NT2/D1 (cell line): ENCODE measurements at regions not wholly inside any gene's neighbourhood (a gene's known extent, or its start where the extent isn't known, plus 50 kb on each side); places are given as distances from the start of the nearest gene placed in this dataset.

Experiments used
- DNase-seq: peaks from one replicate; pipeline ENCODE4 v3.0.0-alpha.2; 2011; ENCODE audit warnings: low read depth, low spot score
- H3K27me3 ChIP-seq: 2 replicates; pipeline ENCODE4 v1.6.0; 2011; ENCODE audit warnings: mild to moderate bottlenecking; ENCODE audit not compliant: insufficient read length, insufficient read depth
- H3K36me3 ChIP-seq: 2 replicates; pipeline ENCODE4 v1.6.1; 2011; ENCODE audit warnings: mild to moderate bottlenecking, low read length, mixed read lengths; ENCODE audit not compliant: insufficient read depth, insufficient read length
- H3K4me1 ChIP-seq: 2 replicates; pipeline ENCODE4 v1.5.1; 2011; ENCODE audit not compliant: insufficient read depth, insufficient read length
- H3K4me3 ChIP-seq: 2 replicates; pipeline ENCODE4 v1.5.1; 2011; ENCODE audit warnings: low read depth; ENCODE audit not compliant: insufficient read length
- H3K9ac ChIP-seq: 2 replicates; pipeline ENCODE4 v1.6.0; 2011; ENCODE audit warnings: low read depth; ENCODE audit not compliant: insufficient read length
- H3K9me3 ChIP-seq: 2 replicates; pipeline ENCODE4 v1.5.1; 2011; ENCODE audit warnings: mild to moderate bottlenecking, low read length; ENCODE audit not compliant: insufficient read depth
- SUZ12 ChIP-seq: IDR thresholded peaks from 2 replicates; pipeline ENCODE4 v1.6.1; 2011; ENCODE audit not compliant: insufficient read length, insufficient read depth; ENCODE audit errors: extremely low read depth
- YY1 ChIP-seq: IDR thresholded peaks from 2 replicates; pipeline ENCODE4 v1.6.1; 2011; ENCODE audit not compliant: insufficient read length, insufficient read depth
- ZNF274 ChIP-seq: IDR thresholded peaks from 2 replicates; pipeline ENCODE4 v1.6.1; 2011; ENCODE audit warnings: mild to moderate bottlenecking, low read depth, low read length

GRCh38 chr14:104332634-104333270, 194.4 kb downstream of the KIF26A start:
- Histone ChIP-seq H3K9me3 (peaks cover 9% of the 10 kb centered on the region; the same call in 1 of the 2 replicates), H3K9ac (no peak overlapping the region), H3K4me1 (no peaks in the 10 kb centered on the region), H3K36me3 (no peaks in the 10 kb centered on the region), H3K4me3 (no peak overlapping the region), H3K27me3 (no peaks in the 10 kb centered on the region)
- no peak for TF ChIP-seq SUZ12
- no peak for TF ChIP-seq ZNF274
- no peak for TF ChIP-seq YY1
- DNase-seq: no peak

- TF ChIP-seq YY1 (no peak), ZNF274 (no peak), SUZ12 (no peak)
- no peaks in the 10 kb centered on the region for H3K36me3 ChIP-seq
- peaks cover 18% of the 10 kb centered on the region; the same call in 1 of the 2 replicates for H3K9me3 ChIP-seq
- H3K27me3 ChIP-seq: no peaks in the 10 kb centered on the region
- no peak overlapping the region for H3K4me3 ChIP-seq
- H3K4me1 ChIP-seq: no peaks in the 10 kb centered on the region
- H3K9ac ChIP-seq: no peak overlapping the region
- no peak for DNase-seq
Observed at GRCh38 chr14:104333646-104334423, 195.4 kb downstream of the KIF26A start.

DNA sequence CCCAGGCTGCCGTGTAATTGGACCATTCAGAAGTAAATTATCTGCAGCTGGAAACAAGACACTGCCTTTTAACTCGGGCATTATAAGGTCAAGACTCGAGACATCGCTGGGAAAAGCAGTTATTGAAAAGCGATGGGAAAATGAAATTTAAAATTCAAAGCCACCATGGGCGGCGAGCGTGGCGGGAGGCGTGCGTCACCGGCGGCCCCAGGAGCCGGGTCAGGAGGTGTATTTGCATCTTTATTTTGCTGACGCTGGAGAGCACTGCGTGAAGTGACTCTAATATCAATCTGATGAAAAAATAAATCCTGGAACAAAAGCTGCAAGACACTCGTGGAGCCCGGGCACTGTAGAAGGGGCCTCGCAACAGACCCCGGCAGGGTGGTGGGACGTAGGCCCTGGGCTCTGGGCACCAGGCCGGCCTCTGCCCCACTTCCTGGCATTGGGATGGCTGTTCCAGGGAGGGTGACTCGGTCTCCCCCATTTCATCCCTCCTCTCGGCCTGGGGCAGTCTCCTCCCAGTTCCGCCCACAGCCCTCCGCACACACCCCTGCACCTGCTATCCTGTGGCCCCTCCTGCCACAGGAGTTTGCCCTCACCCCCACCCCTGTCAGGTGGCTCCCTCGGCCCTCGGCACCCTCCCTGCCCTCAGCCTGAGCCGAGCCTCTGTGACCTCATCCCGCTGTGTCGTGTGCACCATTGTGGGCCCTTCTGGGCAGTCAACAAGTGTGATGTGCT, 196.2 kb downstream of the KIF26A start:
- Histone ChIP-seq H3K27me3 (no peaks in the 10 kb centered on the region), H3K4me1 (no peaks in the 10 kb centered on the region), H3K4me3 (no peak overlapping the region), H3K9ac (no peak overlapping the region), H3K36me3 (no peaks in the 10 kb centered on the region), H3K9me3 (peaks cover 14% of the 10 kb centered on the region; the same call in 1 of the 2 replicates)
- DNase-seq: no peak
- TF ChIP-seq ZNF274 (no peak), YY1 (no peak), SUZ12 (no peak)

GRCh38 chr14:104335176-104335575, 196.8 kb downstream of the KIF26A start:
- H3K27me3 ChIP-seq: no peaks in the 10 kb centered on the region
- H3K4me1 ChIP-seq: no peaks in the 10 kb centered on the region
- DNase-seq: no peak
- H3K9ac ChIP-seq: no peak overlapping the region
- H3K4me3 ChIP-seq: no peak overlapping the region
- H3K36me3 ChIP-seq: no peaks in the 10 kb centered on the region
- peaks cover 9% of the 10 kb centered on the region; the same call in 1 of the 2 replicates for H3K9me3 ChIP-seq
- TF ChIP-seq SUZ12: no peak
- TF ChIP-seq ZNF274: no peak
- no peak for TF ChIP-seq YY1

DNA sequence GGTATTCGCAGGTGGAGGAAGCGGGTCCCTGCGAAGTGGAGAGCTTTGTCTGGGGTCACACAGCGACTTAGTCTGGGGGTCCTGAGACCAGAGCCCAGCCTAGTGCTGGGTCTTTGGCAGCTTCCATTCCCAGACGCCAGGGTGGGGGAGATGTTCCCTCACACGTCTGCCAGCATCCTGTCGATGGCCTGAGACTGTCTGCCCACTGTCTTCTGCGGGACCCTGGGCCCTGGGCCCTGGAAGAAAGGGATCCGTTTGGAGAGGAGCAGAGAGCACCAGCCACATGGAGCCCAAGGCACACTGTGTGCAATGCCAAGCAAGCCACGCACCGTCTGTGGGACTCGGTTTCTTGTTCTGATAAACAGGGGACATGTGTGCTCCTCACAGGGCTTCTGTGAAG, 197.2 kb downstream of the KIF26A start:
- Histone ChIP-seq H3K9me3 (peaks cover 9% of the 10 kb centered on the region; the same call in 1 of the 2 replicates), H3K27me3 (no peaks in the 10 kb centered on the region), H3K4me1 (no peaks in the 10 kb centered on the region), H3K9ac (no peak overlapping the region), H3K36me3 (no peaks in the 10 kb centered on the region), H3K4me3 (no peak overlapping the region)
- TF ChIP-seq SUZ12: no peak
- no peak for TF ChIP-seq ZNF274
- no peak for TF ChIP-seq YY1
- DNase-seq: no peak

GRCh38 chr14:104337351-104337750, 199.0 kb downstream of the KIF26A start:
- Histone ChIP-seq H3K9me3 (peaks cover 9% of the 10 kb centered on the region; the same call in 1 of the 2 replicates), H3K27me3 (no peaks in the 10 kb centered on the region), H3K4me3 (no peak overlapping the region), H3K4me1 (peaks cover under 1% of the 10 kb centered on the region), H3K36me3 (no peaks in the 10 kb centered on the region), H3K9ac (no peak overlapping the region)
- DNase-seq: no peak
- TF ChIP-seq ZNF274: no peak
- no peak for TF ChIP-seq YY1
- no peak for TF ChIP-seq SUZ12
